NB4 (cell line): ENCODE measurements at regions not wholly inside any gene's neighbourhood (a gene's known extent, or its start where the extent isn't known, plus 50 kb on each side); places are given as distances from the start of the nearest gene placed in this dataset.

Experiments used
- POLR2A ChIP-seq: IDR thresholded peaks from 2 replicates; pipeline ENCODE4 v1.6.1; 2011; ENCODE audit warnings: mild to moderate bottlenecking; ENCODE audit not compliant: insufficient read length; ENCODE audit errors: extremely low read depth
- TF ChIP-seq, protein P1 (sequence below): IDR thresholded peaks from one replicate; pipeline ENCODE4 v1.5.1; 2012; ENCODE audit warnings: low read depth, low read length

DNA sequence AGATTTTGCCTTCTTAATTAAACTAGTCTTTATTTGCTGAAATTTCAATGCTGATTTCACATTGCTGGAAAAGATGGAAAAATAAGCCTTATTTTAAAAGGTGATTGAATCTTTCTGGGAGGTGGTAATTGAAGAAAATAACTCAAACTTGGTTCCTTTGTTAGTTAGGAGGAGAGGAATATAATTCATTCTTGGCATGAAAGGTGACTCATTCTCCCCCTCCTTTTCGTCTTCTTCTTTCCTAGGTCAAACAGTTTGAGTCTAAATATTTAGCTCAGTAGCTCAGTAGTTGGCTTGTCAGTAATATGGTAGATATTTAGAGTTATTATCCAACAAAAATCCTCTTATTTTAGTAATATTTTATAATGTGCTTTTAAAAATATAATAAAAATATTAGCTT is 353.9 kb upstream of the MEF2C start:
- TF ChIP-seq, protein P1, sequence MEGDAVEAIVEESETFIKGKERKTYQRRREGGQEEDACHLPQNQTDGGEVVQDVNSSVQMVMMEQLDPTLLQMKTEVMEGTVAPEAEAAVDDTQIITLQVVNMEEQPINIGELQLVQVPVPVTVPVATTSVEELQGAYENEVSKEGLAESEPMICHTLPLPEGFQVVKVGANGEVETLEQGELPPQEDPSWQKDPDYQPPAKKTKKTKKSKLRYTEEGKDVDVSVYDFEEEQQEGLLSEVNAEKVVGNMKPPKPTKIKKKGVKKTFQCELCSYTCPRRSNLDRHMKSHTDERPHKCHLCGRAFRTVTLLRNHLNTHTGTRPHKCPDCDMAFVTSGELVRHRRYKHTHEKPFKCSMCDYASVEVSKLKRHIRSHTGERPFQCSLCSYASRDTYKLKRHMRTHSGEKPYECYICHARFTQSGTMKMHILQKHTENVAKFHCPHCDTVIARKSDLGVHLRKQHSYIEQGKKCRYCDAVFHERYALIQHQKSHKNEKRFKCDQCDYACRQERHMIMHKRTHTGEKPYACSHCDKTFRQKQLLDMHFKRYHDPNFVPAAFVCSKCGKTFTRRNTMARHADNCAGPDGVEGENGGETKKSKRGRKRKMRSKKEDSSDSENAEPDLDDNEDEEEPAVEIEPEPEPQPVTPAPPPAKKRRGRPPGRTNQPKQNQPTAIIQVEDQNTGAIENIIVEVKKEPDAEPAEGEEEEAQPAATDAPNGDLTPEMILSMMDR = no peak
- no peak for TF ChIP-seq POLR2A
